Stimulated activated CD8-positive, alpha-beta memory T cell treated with anti-CD3 and anti-CD28 coated beads, Interleukin-4, amount 100 ng/mL, for 4 hours (primary cell): ENCODE measurements at regions not wholly inside any gene's neighbourhood (a gene's known extent, or its start where the extent isn't known, plus 50 kb on each side); places are given as distances from the start of the nearest gene placed in this dataset.
"Not testable (repeated sequence)": the region's sequence is repeated elsewhere in the genome, so short reads cannot be mapped to it uniquely, and the experiment has no call there.

Source experiments
- DNase-seq, 2 donors: peaks; one replicate each; pipeline ENCODE4 v3.0.0-alpha.2; 2020; ENCODE audit warnings: low read depth in 2 of 2, low spot score in 1 of 2

DNA sequence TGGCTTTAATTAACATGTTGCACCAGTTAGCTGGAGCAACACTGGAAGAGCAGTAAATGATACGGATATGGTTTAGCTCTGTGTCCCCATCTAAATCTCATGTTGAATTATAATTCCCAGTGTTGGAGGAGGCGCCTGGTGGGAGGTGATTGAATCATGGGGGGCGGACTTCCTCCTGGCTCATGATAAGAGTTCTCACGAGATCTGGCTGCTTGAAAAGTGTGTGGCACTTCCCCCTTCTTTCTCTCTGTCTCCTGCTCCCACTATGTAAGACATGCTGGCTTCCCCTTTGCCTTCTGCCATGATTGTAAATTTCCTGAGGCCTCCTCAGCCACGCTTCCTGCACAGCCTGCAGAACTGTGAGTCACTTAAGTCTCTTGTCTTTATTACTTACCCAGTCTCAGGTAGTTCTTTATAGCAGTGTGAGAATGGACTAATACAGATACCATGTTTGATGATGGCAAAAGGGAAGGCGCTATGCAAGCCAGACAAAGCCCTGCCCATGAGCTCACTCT lies 963.6 kb downstream of the SOCS6 start:
- no peak for DNase-seq

DNA sequence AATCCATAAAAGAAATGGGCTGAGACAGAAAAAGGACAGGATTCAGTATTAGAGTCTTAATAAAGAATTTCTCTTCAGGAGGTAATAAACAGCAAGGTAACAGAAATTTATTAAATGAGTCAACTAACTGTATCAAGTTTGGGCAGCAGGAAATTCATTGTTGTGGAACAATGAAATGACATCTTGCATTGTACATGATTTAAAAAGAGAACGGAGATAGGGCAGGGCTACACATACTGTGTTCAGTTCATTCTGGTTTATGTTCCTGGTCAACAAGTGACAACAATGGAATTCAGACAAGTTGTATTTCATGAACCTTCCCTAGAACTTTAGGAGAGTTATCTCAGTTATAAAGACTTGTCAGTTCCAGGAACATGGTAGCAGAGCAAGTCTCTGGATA lies 961.3 kb downstream of the SOCS6 start:
- no peak for DNase-seq

DNA sequence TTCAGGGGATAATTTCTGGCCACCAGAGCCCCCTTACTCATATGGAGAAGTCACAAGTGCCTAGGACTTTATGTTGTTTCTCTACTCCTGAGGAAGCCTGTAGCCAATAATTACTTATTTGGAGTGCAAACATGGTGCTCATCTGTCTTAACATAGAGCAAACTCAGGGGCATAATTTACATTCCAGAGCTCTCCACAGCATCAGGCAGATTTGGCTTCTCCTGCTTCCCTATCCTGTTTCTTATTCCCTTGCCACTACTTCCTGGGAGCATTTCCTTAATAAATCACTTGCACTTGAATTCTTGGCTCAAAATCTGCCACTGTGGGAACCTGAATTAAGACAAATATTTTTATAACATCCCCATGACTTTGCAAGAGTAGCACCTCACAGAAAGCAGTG lies 960.9 kb downstream of the SOCS6 start:
- DNase-seq = no peak

DNA sequence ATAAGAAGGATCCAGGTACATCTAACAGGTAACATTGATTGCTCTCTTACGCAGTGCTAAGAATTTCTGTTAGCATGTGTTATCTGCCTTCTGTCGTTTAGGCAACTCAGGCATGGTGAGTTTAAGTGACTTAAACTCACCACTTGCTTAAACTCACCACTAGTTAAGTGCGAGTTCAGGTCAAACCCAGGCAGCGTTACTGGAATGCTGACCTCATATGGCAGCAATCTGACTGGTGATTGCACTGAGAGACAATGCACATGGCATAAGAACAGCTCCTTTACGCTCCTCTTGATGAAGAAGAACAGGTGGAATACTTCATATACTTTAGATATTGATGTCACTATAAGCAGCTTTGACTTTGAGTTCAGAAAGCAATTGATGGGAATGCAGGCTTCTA lies 954.1 kb downstream of the SOCS6 start:
- DNase-seq = no peak

DNA sequence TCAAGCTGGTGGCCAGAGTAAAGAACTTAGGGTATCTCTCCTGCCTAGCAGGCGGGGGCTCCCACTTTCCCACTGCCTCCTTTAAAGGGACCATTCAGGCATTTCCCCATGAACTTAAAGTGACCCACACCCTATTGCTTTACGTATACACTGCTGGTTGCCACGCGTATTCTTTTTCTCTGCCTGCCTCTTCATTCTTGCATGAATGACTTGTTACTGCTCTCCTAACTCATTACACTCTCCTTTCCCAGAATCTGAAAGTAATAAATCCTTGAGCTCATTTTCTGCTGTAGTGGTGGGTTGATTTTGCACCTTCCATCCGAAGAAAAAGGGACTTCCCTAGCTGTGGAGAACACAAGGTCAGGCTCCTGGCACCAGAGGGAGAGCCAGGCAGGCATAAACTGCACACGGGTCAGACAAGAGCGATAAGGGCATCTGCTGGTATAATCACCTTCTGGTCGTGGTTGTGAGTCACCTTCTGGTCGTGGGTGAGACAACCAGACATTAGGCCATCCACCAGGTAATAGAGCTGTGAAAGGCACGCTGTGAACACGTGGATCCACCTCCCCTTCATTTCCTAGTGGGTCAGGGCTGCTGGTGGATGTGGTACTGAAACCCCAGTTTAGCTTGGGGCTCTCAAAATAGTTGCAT lies 950.3 kb downstream of the SOCS6 start:
- DNase-seq = no peak

DNA sequence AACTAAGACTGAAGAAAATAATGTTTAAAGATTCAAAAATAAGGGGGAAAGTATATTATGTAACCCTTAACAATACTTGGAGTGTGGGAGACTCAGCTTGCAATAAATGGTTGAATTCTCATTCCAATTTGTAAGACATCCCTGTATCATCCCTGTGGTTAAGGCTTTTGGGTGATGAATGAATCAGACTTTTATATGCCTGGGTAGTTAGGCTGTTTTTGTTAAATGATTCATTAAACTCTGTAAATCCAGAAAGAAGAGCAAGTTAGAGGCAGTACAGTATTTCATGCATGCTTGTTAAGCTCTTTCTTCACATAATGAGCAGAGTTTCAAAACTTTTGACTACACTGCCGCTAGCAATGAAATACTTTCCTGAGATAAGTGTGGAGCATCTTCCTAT lies 948.8 kb downstream of the SOCS6 start:
- no peak for DNase-seq

DNA sequence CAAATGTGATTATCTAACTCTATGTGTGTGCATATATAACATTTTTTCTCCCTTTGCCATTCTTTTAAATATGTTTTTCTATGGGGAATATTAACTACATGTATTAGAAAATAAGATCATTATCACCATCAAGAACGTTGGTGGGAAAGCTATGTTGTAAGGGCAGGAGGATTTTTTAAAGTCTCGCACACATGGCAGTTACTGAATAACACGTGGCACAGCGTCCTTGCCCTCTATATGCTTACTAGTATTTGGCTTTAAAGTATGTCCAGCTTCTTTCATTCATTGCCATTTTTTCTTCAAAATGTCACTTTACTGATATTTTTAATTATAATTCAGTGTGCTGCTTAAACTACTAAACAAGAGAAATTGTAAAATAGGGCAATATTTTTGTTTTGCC lies 944.3 kb downstream of the SOCS6 start:
- DNase-seq = no peak

DNA sequence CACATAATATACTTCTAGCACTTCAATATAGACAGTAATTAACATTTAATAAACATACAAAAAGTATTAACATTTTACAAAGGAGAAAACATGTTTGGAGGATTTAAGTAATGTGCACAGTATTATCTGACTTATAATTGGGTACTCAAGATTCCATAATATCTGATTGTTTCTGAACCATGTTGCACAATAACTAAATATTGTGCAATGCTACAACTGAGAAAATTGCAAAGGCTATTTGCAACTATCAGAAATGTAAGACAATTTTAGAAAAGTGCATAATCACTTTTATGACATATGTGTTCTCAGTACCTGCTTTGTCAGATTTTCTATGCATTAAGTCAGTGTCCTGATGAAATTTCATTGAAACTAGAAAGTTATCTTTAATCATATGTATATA lies 934.6 kb downstream of the SOCS6 start:
- no peak for DNase-seq

DNA sequence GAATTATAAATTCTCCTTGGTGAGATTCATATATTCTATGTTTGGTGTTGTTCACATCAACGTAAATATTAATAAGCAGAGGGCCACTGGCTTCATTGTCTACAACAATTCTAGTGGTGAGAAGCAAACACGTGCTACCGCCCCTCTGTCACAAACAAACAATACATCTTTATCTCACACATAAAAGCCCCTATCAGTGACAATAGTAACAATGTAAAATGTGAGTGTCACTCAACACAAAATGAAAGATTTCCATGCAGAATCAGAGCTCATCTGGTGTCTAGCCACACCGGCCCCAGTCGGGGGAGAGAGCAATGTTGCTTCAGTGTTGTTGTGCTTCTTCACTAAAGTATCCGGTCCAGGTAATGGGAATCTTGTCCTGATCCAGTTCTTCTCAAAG lies 932.6 kb downstream of the SOCS6 start:
- DNase-seq = no peak

DNA sequence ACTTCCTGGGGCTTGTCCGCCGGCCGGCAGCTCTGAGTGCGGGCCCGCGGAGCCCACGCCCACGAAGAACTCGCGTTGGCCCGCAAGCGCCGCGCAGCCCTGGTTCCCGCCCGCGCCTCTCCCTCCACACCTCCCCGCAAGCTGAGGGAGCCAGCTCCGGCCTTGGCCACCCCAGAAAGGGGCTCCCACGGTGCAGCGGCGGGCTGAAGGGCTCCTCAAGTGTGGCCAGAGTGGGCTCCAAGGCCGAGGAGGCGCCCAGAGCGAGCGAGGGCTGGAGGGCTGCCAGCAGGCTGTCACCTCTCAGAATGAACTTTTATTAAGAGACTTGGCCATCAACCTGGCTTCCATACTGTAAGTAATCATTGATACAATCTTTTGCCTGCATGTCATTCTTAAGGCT lies 923.9 kb downstream of the SOCS6 start:
- DNase-seq = not testable (repeated sequence)

DNA sequence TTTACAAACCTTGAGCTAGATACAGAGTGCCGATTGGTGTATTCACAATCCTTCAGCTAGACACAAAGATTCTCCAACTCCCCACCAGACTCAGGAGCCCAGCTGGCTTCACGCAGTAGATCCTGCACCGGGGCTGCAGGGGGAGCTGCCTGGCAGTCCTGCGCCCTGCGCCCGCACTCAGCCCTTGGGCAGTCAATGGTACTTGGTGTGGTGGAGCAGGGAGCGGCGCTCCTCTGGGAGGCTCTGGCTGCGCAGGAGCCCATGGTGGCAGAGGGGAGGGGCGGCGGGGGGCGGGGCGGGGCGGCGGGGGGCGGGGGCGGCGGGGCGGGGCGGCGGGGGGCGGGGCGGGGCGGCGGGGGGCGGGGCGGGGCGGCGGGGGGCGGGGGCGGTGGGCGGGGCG lies 923.4 kb downstream of the SOCS6 start:
- DNase-seq = no peak

DNA sequence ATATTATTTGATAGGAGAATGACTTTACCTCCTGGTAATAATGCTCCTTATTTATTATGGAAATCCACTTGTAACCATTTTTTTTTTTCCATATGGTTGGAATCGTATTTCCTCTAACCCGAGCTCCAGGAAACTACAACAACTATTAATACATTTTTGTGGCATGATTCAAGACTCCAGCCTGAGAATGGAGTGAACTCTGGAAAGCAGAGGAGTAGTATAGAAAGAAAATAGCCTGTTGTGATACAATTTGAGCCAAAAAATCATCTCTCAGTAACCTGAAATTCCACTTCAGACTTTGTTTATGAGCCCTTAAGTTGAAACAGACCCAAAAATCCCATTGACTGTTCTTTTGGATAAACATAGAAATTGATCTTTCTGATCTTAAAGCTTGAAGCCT lies 921.1 kb downstream of the SOCS6 start:
- DNase-seq = no peak

DNA sequence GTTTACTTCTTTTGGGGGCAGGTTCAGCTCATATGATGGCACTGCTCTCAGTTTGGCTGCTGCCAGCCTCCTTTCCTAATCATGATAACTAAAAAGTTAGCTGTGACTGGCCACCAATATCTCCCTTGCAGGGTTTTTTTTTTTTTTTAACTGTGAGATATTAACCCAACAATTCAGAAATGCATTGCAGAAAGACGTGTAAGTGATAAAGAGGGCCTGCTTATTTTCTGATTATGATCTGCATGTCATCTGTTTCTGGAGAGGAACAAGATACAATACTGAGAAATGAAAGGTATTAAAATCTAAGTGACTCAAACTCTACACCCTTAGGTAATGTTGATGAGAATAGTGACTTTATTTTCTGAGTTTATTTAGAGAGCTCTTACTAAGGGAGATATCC lies 905.6 kb downstream of the SOCS6 start:
- no peak for DNase-seq

DNA sequence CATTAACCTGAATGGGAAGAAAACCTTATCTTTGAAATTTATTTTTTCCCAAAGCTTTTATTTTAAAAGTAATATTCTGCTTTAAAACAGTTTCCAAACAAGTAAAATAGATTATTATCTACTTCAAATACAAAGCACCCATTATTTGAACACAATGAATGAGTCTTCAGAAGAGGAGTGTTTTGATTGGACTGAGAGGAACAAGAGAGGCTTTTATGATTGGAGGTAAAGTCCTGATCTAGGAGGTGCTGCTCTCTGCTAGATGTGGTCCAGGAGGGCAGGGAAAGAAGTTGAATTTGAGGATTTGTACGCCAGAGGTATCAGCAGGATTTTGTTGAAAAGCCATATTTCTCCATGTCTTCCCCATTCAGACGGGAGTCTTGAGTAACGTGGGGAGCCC lies 900.7 kb downstream of the SOCS6 start:
- no peak for DNase-seq

DNA sequence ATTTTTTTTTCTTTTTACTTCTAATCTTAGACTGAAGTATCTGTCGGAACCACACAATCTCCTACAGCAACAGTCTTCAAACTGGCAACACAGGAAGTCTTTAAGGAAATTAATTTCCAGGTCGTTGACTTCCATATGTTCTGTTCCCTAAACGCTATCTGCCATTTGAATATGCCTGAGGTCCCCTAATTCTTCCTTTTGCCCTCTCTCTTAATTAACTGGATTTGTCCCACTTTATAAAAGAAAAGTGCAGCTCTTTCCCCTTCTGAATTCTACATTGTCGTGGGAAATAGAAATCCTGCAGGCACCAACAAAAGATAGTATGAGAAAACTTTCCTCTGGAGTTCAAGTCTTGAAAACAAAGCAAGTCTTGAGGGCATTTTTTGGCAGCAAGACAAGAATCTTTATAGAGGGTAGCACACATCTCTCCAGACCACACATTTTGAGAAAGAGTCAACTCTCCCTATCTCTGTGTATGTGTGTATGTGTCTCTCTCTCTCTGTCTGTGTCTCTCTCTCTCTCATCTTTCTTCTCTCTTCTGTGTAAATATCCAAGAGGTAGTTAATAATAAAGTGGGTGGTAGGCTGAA lies 879.8 kb downstream of the SOCS6 start:
- no peak for DNase-seq

DNA sequence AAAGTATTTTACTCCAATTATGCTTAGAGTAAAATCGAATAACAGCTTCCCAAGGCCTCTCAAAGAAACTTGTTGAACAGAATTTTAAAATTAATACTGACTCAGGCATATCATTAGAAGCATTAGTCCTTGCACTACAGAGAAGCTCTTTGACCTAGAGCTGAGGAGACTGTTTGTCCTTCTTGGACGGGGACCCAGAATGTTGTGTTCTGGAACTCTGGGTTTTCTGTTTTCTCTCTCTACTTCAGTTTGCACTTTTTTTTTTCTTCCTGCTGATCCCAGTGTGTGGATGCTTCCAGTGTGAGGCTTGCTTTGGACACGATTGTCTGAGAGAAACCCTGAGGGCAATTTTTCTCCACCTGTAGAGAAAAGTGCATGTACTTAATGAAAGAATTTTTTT lies 847.6 kb downstream of the SOCS6 start:
- no peak for DNase-seq

DNA sequence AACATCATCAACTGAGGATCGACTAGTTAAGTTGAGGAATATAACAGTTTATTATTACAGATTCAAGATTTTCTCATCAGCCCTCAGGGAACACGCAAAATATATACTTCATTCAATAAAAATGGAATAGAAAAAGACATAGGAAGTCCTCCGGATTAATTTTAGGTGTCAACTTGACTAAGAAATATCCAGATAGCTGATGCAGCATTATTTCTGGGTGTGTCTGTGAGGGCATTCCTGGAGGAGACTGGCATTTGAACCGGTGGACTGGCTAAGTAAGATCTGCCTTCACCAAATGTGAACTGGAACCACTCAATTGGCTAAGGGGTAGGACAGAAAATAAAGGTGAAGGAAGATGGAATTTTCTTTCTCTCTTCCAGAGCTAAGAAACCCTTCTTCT lies 845.3 kb downstream of the SOCS6 start:
- DNase-seq = no peak

DNA sequence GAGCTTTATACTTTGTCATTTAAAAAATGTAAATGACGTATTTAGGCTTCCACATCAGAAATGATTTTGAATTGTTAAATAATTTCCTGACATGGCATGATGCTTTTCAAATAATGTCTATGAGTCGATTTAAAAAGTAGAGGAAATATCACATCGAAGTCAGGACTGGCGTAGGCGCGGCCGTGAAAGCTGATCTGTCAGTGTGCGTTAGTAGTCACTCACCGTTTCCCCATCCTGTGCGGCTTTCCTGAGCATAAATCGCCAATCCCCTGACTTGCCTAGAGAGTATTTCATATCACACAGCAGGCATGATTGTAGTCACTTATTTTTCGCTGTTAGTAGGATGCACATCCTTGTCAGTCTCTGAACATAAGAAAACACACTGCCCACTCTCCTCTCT lies 843.1 kb downstream of the SOCS6 start:
- DNase-seq = no peak

DNA sequence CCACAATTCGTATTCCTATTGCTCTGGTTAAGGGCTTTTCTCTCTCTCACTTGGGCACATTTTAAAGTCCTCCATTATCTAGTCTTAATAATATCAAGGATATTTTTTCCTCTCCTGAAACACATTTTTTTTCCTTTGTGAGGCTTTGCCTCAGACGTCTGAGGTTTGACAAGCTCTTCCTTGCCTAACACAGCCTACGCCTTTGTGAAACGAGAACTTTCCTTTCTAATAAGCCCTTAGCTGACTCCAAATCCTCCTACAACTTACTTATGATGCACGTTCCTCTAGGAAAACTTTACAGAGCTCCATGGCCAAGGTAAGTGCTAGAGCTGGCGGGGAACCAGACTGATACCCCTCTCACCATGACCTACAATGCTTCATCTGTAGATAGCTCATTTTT lies 841.5 kb downstream of the SOCS6 start:
- DNase-seq = no peak

DNA sequence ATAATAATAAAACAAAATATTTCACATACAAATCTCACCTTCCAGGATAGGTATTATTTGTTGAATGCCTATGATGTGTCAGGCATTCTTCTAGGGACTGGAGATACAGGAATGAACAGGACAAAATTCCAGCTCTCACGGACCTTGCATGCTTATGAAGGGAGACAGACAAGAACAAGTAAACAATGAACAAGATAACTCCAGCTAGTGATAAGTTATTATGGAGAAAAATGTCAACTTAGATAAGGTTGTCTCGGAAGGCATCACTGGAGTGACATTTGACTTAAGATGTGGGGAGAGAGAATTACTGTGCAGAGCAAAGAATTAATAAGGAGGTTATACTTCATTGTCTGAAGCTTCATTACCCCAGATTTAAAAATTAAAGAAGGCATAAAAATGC lies 836.7 kb downstream of the SOCS6 start:
- DNase-seq = no peak

DNA sequence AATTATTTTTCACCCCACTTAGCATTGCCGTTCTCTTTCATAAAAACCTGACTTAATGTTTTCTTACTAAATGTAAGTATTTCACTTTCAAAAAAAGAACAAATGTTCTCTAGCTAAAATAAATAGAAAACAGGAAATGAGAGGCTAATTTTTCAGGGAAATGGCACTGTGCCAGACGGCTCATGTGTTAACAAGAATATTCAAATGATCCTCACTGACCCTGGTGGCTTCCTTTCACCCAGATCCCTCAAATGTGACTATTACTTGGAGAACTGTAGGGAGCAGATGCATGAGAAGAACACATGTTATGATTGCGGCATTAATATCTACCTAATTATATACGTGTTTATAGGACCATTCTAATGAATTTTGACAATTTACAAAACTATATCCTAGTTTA lies 827.7 kb downstream of the SOCS6 start:
- DNase-seq = no peak

DNA sequence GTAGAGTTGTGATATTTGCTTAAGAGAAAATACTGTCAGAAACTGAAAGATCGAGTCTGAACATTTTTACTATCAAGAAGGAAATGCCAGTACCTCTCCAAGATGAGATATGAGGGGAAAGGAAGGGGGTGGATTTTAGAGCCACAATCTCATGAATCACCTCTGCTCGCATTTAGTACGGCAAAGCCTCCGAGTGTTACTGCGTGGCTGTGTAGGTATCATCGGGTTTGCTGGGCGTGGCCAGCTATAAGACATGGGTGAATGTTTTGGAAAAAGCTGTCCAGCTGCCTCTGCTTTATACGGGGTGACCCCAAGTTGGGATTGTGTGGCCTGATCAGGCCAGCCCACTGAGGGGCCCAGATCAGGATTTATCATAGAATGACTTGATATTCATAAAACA lies 826.4 kb downstream of the SOCS6 start:
- DNase-seq = no peak

DNA sequence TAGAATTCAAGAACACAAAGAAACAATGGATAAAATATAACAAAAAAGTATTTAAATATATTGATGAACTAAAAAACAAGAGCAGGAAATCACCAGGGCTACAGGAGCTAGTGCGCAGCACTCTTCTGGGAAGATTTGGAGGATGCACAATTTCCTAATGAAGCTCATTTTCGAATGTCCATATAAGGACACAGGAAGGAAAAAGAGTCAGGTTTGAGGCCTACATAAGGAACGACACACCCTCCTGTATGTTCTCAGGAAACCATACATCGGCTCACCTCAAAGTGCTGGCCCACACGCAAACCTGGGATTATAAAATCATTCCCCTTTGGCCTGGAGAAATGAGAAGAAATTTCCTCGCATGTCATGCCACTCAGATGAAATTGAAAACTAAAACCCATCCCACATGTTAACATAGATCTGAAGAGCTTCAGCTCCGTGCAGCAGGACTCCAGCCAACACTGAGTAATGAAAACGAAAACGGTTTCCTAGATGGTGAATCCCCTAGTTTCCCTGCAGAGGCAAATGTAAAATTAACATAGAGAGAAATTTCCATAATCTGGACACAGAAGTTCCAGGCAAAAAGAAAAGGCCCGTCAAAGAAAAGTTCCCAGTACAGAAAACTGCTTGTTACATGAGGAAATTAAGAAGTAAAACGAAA lies 825.8 kb downstream of the SOCS6 start:
- DNase-seq = no peak
